H1 (cell line): ENCODE measurements at regions not wholly inside any gene's neighbourhood (a gene's known extent, or its start where the extent isn't known, plus 50 kb on each side); places are given as distances from the start of the nearest gene placed in this dataset.

Experiments
- CTCF ChIA-PET: fragments of 300-600 bp; sonication (Branson Sonifier 250); formaldehyde crosslinking; loops from one replicate; lab custom pipeline; 2021; ENCODE audit not compliant: partially characterized antibody; lab: Charles Lee
- POLR2A ChIA-PET: fragments of 300-600 bp; sonication (Branson Sonifier 250); formaldehyde crosslinking; loops from one replicate; lab custom pipeline; 2021; ENCODE audit warnings: inconsistent platforms; ENCODE audit not compliant: partially characterized antibody; lab: Charles Lee
- DNase-seq, 2 experiments: peaks; one replicate each; pipeline versions ENCODE4 v3.0.0 to v3.0.0-alpha.2; 2010 to 2022; ENCODE audit warnings: low spot score in 2 of 2, low read depth in 1 of 2, mixed read lengths in 1 of 2
- FAIRE-seq: peaks from 2 replicates; lab custom pipeline; 2011; peaks lifted over from hg19 to GRCh38; lab: Jason Lieb, UNC
- H2AFZ ChIP-seq: 2 replicates; pipeline ENCODE4 v1.8.1; 2012; ENCODE audit warnings: low read length, inconsistent platforms
- H2AK5ac ChIP-seq: 2 replicates; pipeline ENCODE4 v1.6.1; 2013; ENCODE audit warnings: low read depth, low read length
- H2BK120ac ChIP-seq: replicated peaks from 2 replicates; pipeline ENCODE3; 2013; ENCODE audit warnings: low read depth, low read length, inconsistent platforms
- H2BK12ac ChIP-seq: 2 replicates; pipeline ENCODE4 v1.6.1; 2013; ENCODE audit warnings: low read depth, low read length
- H2BK15ac ChIP-seq: 2 replicates; pipeline ENCODE4 v1.6.1; 2013; ENCODE audit warnings: low read length
- H2BK20ac ChIP-seq: 2 replicates; pipeline ENCODE4 v1.6.1; 2013; ENCODE audit warnings: low read length
- H2BK5ac ChIP-seq: 2 replicates; pipeline ENCODE4 v1.6.1; 2013; ENCODE audit warnings: low read depth, low read length
- H3K14ac ChIP-seq: 2 replicates; pipeline ENCODE4 v1.6.1; 2013; ENCODE audit warnings: inconsistent platforms; ENCODE audit not compliant: insufficient read length
- H3K18ac ChIP-seq: 2 replicates; pipeline ENCODE4 v1.6.1; 2013; ENCODE audit warnings: low read length; ENCODE audit errors: extremely low read depth
- H3K23ac ChIP-seq: 2 replicates; pipeline ENCODE4 v1.6.1; 2013; ENCODE audit warnings: inconsistent platforms; ENCODE audit not compliant: insufficient read length
- H3K23me2 ChIP-seq: 2 replicates; pipeline ENCODE4 v1.6.1; 2013; ENCODE audit warnings: low read depth, low read length
- H3K27ac ChIP-seq: 2 replicates; pipeline ENCODE4 v1.6.1; 2011; ENCODE audit warnings: low read depth, low read length, inconsistent platforms
- H3K27me3 ChIP-seq, 4 experiments: replicated peaks in 1 of 4; 1 replicate in 1 of 4; 2 replicates in 3 of 4; pipeline versions ENCODE4 v1.6.1 to v1.8.1; 2011 to 2013; ENCODE audit warnings: low read length in 3 of 4, mild to moderate bottlenecking in 3 of 4, inconsistent platforms in 2 of 4, mixed read lengths in 2 of 4, moderate library complexity in 1 of 4; ENCODE audit not compliant: control insufficient read depth in 3 of 4, insufficient read depth in 3 of 4; ENCODE audit errors: extremely low read depth in 1 of 4
- H3K36me3 ChIP-seq, 4 experiments: 2 replicates each; pipeline versions ENCODE4 v1.6.1 to v1.8.1; 2011 to 2013; ENCODE audit warnings: mild to moderate bottlenecking in 4 of 4, low read length in 3 of 4, moderate library complexity in 2 of 4, control low read depth in 1 of 4, inconsistent platforms in 1 of 4; ENCODE audit not compliant: insufficient read depth in 4 of 4, control insufficient read depth in 2 of 4
- H3K4ac ChIP-seq: replicated peaks from 2 replicates; pipeline ENCODE3; 2013; ENCODE audit warnings: low read length, low read depth, mixed read lengths, inconsistent platforms; ENCODE audit not compliant: insufficient read length
- H3K4me1 ChIP-seq, 4 experiments: replicated peaks in 1 of 4; 1 replicate in 1 of 4; 2 replicates in 3 of 4; pipeline versions ENCODE4 v1.6.1 to v1.8.1; 2011 to 2013; ENCODE audit warnings: low read length in 3 of 4, inconsistent platforms in 2 of 4, mixed read lengths in 1 of 4; ENCODE audit not compliant: insufficient read depth in 4 of 4, control insufficient read depth in 3 of 4
- H3K4me2 ChIP-seq, 2 experiments: 2 replicates each; pipeline versions ENCODE4 v1.6.1 to v1.8.1; 2011 to 2013; ENCODE audit warnings: low read depth in 2 of 2, low read length in 2 of 2, control low read depth in 1 of 2, inconsistent platforms in 1 of 2, mild to moderate bottlenecking in 1 of 2; ENCODE audit not compliant: insufficient read depth in 1 of 2
- H3K4me3 ChIP-seq, 4 experiments: fragments of 200-600, 300-600 bp in 1 of 4; sonication (generic), shearing (Covaris generic), sonication (Bioruptor Twin) in 1 of 4; 2 replicates each; pipeline versions ENCODE4 v1.5.1 to v1.8.1; 2011 to 2016; ENCODE audit warnings: low read length in 4 of 4, low read depth in 3 of 4, control low read depth in 2 of 4, inconsistent platforms in 2 of 4, mild to moderate bottlenecking in 2 of 4, mixed read lengths in 1 of 4, moderate library complexity in 1 of 4; ENCODE audit not compliant: insufficient read depth in 2 of 4; ENCODE audit errors: extremely low read depth in 1 of 4
- H3K56ac ChIP-seq: replicated peaks from 2 replicates; pipeline ENCODE3; 2013; ENCODE audit warnings: low read depth, mild to moderate bottlenecking, mixed read lengths, low read length, inconsistent platforms; ENCODE audit not compliant: insufficient read length
- H3K79me1 ChIP-seq: 2 replicates; pipeline ENCODE4 v1.6.1; 2013; ENCODE audit warnings: low read depth, low read length, control low read depth
- H3K79me2 ChIP-seq, 2 experiments: 2 replicates each; pipeline versions ENCODE4 v1.6.1 to v1.8.1; 2012 to 2013; ENCODE audit warnings: low read length in 2 of 2, mild to moderate bottlenecking in 2 of 2, inconsistent platforms in 1 of 2; ENCODE audit not compliant: insufficient read depth in 2 of 2, control insufficient read depth in 1 of 2
- H3K9ac ChIP-seq, 4 experiments: replicated peaks in 1 of 4; 1 replicate in 1 of 4; 2 replicates in 3 of 4; pipeline versions ENCODE4 v1.6.1 to v1.8.1; 2011 to 2013; ENCODE audit warnings: low read depth in 3 of 4, low read length in 3 of 4, control low read depth in 2 of 4, mild to moderate bottlenecking in 2 of 4, moderate library complexity in 2 of 4, inconsistent platforms in 1 of 4; ENCODE audit errors: extremely low read depth in 1 of 4
- H3K9me3 ChIP-seq, 2 experiments: 2 replicates each; pipeline versions ENCODE4 v1.6.1 to v1.8.1; 2012 to 2013; ENCODE audit warnings: mild to moderate bottlenecking in 2 of 2, moderate library complexity in 2 of 2, control low read depth in 1 of 2, inconsistent platforms in 1 of 2, low read depth in 1 of 2, low read length in 1 of 2, mixed read lengths in 1 of 2; ENCODE audit not compliant: insufficient read depth in 2 of 2
- H4K20me1 ChIP-seq, 2 experiments: replicated peaks in 1 of 2; 2 replicates each; pipeline versions ENCODE3 to v1.8.1; 2011 to 2013; ENCODE audit warnings: inconsistent platforms in 2 of 2, low read length in 2 of 2, mild to moderate bottlenecking in 1 of 2; ENCODE audit not compliant: insufficient read depth in 2 of 2, control insufficient read depth in 1 of 2
- H4K5ac ChIP-seq: 2 replicates; pipeline ENCODE4 v1.6.1; 2013; ENCODE audit warnings: low read length, low read depth, mixed read lengths, inconsistent platforms; ENCODE audit not compliant: insufficient read length
- H4K8ac ChIP-seq: 2 replicates; pipeline ENCODE4 v1.8.0; 2013; ENCODE audit warnings: mild to moderate bottlenecking, moderate library complexity, low read length, inconsistent platforms; ENCODE audit not compliant: insufficient read depth; ENCODE audit errors: extremely low read depth
- H4K91ac ChIP-seq: replicated peaks from 2 replicates; pipeline ENCODE3; 2013; ENCODE audit warnings: low read length, mixed read lengths, inconsistent platforms; ENCODE audit not compliant: insufficient read length
- JUN ChIP-seq: IDR thresholded peaks from 2 replicates; pipeline ENCODE4 v1.6.1; 2011; ENCODE audit warnings: low read depth, mild to moderate bottlenecking, improper control_type of control experiment, low read length
- KDM4A ChIP-seq: IDR thresholded peaks from one replicate; pipeline ENCODE4 v1.7.1; 2012; ENCODE audit warnings: low read depth, mild to moderate bottlenecking, moderate library complexity, low read length, inconsistent platforms; ENCODE audit not compliant: severe bottlenecking
- SRF ChIP-seq: IDR thresholded peaks from 2 replicates; pipeline ENCODE4 v1.6.1; 2011; ENCODE audit warnings: mild to moderate bottlenecking, low read depth, low read length, moderate library complexity
- SUZ12 ChIP-seq: fragments of 200-600 bp; sonication (generic); IDR thresholded peaks from 2 replicates; pipeline ENCODE4 v1.6.1; 2012; ENCODE audit warnings: mild to moderate bottlenecking, inconsistent platforms, low read length, moderate library complexity, mixed read lengths
- TCF12 ChIP-seq: IDR thresholded peaks from 2 replicates; pipeline ENCODE4 v1.6.1; 2011; ENCODE audit warnings: low read depth, mild to moderate bottlenecking, low read length
- TEAD4 ChIP-seq: IDR thresholded peaks from 2 replicates; pipeline ENCODE4 v1.6.1; 2012; ENCODE audit warnings: low read depth, low read length, inconsistent platforms, mixed read lengths
- WGBS, 2 experiments: shearing (Covaris generic) in 1 of 2; methylation state at CpG; one replicate each; pipeline versions ENCODE4 v1.1.6 to v1.1.7; 2013 to 2015; ENCODE audit warnings: low lambda C conversion rate in 2 of 2, mixed read lengths in 2 of 2, inconsistent platforms in 1 of 2, low coverage in 1 of 2, missing lambda C conversion rate in 1 of 2; ENCODE audit not compliant: insufficient replicate concordance in 2 of 2, insufficient coverage in 1 of 2, insufficient read length in 1 of 2; ENCODE audit errors: extremely low coverage in 1 of 2, missing lambda C conversion rate in 1 of 2; 5-methylcytosine and 5-hydroxymethylcytosine counted together

GRCh38 chr6:11944111-11944510 is 68.0 kb upstream of the HIVEP1 start:
- H3K23ac ChIP-seq, result no peak overlapping the region
- H3K4me3 ChIP-seq, result no peak overlapping the region
- no peak overlapping the region for H4K8ac ChIP-seq
- FAIRE-seq (no peak), DNase-seq (no peak)
- H3K56ac ChIP-seq, result no peak overlapping the region
- H3K18ac ChIP-seq, result no peak overlapping the region
- no peak overlapping the region for H2BK5ac ChIP-seq
- no peak overlapping the region for H2AK5ac ChIP-seq
- no peaks in the 10 kb centered on the region for H4K20me1 ChIP-seq
- H4K5ac ChIP-seq, result no peak overlapping the region
- 89% methylated on average over 1 of the region's 1 CpG; no CpG with 5 or more reads in 1 of the 2 experiments for WGBS, 2 experiments
- no peak overlapping the region for H3K27ac ChIP-seq
- H3K9ac ChIP-seq, result no peak overlapping the region
- H2BK20ac ChIP-seq, result no peak overlapping the region
- H2BK15ac ChIP-seq, result no peak overlapping the region
- H2AFZ ChIP-seq, result no peak overlapping the region
- no peaks in the 10 kb centered on the region for H3K4me1 ChIP-seq
- H3K4ac ChIP-seq, result no peak overlapping the region
- H2BK120ac ChIP-seq, result no peak overlapping the region
- no peaks in the 10 kb centered on the region for H3K9me3 ChIP-seq
- no peaks in the 10 kb centered on the region for H3K27me3 ChIP-seq
- ChIA-PET CTCF (no interaction called here), POLR2A (interaction anchor here (0.9 kb wide), 1 partner anchor 13 kb away, joined by 3 read pairs; no protein-coding TSS in a partner anchor)
- no peak overlapping the region for H3K14ac ChIP-seq
- H3K79me2 ChIP-seq, result no peaks in the 10 kb centered on the region
- H3K79me1 ChIP-seq, result no peaks in the 10 kb centered on the region
- H3K23me2 ChIP-seq, result no peaks in the 10 kb centered on the region
- H3K36me3 ChIP-seq, result no peaks in the 10 kb centered on the region
- no peak overlapping the region for H3K4me2 ChIP-seq
- no peak overlapping the region for H2BK12ac ChIP-seq
- H4K91ac ChIP-seq, result no peak overlapping the region
- TF ChIP-seq SUZ12, result no peak
- no peak for TF ChIP-seq SRF
- TF ChIP-seq JUN, result no peak
- TF ChIP-seq TEAD4, result no peak
- no peak for TF ChIP-seq KDM4A
- no peak for TF ChIP-seq TCF12
